ENCODE measurements at regions not wholly inside any gene's neighbourhood (a gene's known extent, or its start where the extent isn't known, plus 50 kb on each side); places are given as distances from the start of the nearest gene placed in this dataset.
A peak's percentile ranks its signal among the peaks of the same experiment; 100 is the strongest.
"Not testable (repeated sequence)": the region's sequence is repeated elsewhere in the genome, so short reads cannot be mapped to it uniquely, and the experiment has no call there.

GRCh38 chr3:4030624-4031023 is 231.4 kb downstream of the LRRN1 start:
- DNase-seq: no peak

- DNase-seq: no peak
Observed at GRCh38 chr3:4033296-4033695, 234.1 kb downstream of the LRRN1 start.

GRCh38 chr3:4036046-4036445 is 236.8 kb downstream of the LRRN1 start:
- no peak for DNase-seq

- no peak for DNase-seq
Observed at GRCh38 chr3:4038351-4038750, 239.1 kb downstream of the LRRN1 start.

GRCh38 chr3:4042070-4042469 is 242.8 kb downstream of the LRRN1 start:
- DNase-seq: no peak

- no peak for DNase-seq
Observed at GRCh38 chr3:4042869-4043268, 243.6 kb downstream of the LRRN1 start.

- no peak for DNase-seq
Observed at GRCh38 chr3:4043867-4044575, 244.8 kb downstream of the LRRN1 start.

- DNase-seq: no peak
Observed at GRCh38 chr3:4044619-4045018, 245.4 kb downstream of the LRRN1 start.

- no peak for DNase-seq
Observed at GRCh38 chr3:4045756-4046155, 246.5 kb downstream of the LRRN1 start.

GRCh38 chr3:4047366-4047765 is 248.1 kb downstream of the LRRN1 start:
- DNase-seq: no peak

GRCh38 chr3:4052706-4053105 is 250.5 kb upstream of the SETMAR start:
- no peak for DNase-seq

- DNase-seq: no peak
Observed at GRCh38 chr3:4053975-4054374, 249.2 kb upstream of the SETMAR start.

GRCh38 chr3:4060064-4060463 is 243.1 kb upstream of the SETMAR start:
- DNase-seq: no peak

GRCh38 chr3:4060603-4061002 is 242.6 kb upstream of the SETMAR start:
- DNase-seq: no peak

- no peak for DNase-seq
Observed at GRCh38 chr3:4061195-4061594, 242.0 kb upstream of the SETMAR start.

GRCh38 chr3:4061783-4062360 is 241.3 kb upstream of the SETMAR start:
- no peak for DNase-seq

GRCh38 chr3:4062621-4063020 is 240.5 kb upstream of the SETMAR start:
- DNase-seq: no peak

- DNase-seq: no peak
Observed at GRCh38 chr3:4063916-4064574, 239.1 kb upstream of the SETMAR start.

GRCh38 chr3:4065085-4065484 is 238.1 kb upstream of the SETMAR start:
- no peak for DNase-seq

GRCh38 chr3:4065554-4065953 is 237.6 kb upstream of the SETMAR start:
- no peak for DNase-seq

GRCh38 chr3:4067893-4068292 is 235.3 kb upstream of the SETMAR start:
- DNase-seq: no peak

GRCh38 chr3:4069796-4070195 is 233.4 kb upstream of the SETMAR start:
- no peak for DNase-seq

GRCh38 chr3:4071481-4072184 is 231.5 kb upstream of the SETMAR start:
- DNase-seq: peak; percentile 17

GRCh38 chr3:4077278-4077677 is 225.9 kb upstream of the SETMAR start:
- not testable (repeated sequence) for DNase-seq
